Mesodermal cell (in vitro differentiated cells): ENCODE measurements at regions not wholly inside any gene's neighbourhood (a gene's known extent, or its start where the extent isn't known, plus 50 kb on each side); places are given as distances from the start of the nearest gene placed in this dataset.

Source experiments
- H3K27ac ChIP-seq: 2 replicates; pipeline ENCODE4 v1.7.0; 2013; ENCODE audit warnings: mild to moderate bottlenecking, low read depth, low read length, moderate library complexity; ENCODE audit not compliant: severe bottlenecking
- H3K36me3 ChIP-seq: 2 replicates; pipeline ENCODE4 v1.7.1; 2013; ENCODE audit warnings: mild to moderate bottlenecking, low read length, moderate library complexity; ENCODE audit not compliant: control insufficient read depth, insufficient read depth
- H3K4me1 ChIP-seq: one replicate; pipeline ENCODE4 v1.7.1; 2013; ENCODE audit warnings: mild to moderate bottlenecking, low read length; ENCODE audit not compliant: insufficient read depth, control insufficient read depth, poor library complexity, severe bottlenecking
- H3K4me3 ChIP-seq: 2 replicates; pipeline ENCODE4 v1.7.0; 2013; ENCODE audit warnings: low read length, control low read depth, mild to moderate bottlenecking; ENCODE audit not compliant: insufficient read depth, poor library complexity, severe bottlenecking; ENCODE audit errors: extremely low read depth
- H3K9me3 ChIP-seq: 2 replicates; pipeline ENCODE4 v1.7.1; 2013; ENCODE audit warnings: mild to moderate bottlenecking, low read length, moderate library complexity; ENCODE audit not compliant: control insufficient read depth
- WGBS, 2 experiments: methylation state at CpG; one replicate each; pipeline ENCODE4 v1.1.5; 2013; ENCODE audit warnings: missing lambda C conversion rate in 2 of 2; ENCODE audit not compliant: insufficient coverage in 2 of 2; 5-methylcytosine and 5-hydroxymethylcytosine counted together

DNA sequence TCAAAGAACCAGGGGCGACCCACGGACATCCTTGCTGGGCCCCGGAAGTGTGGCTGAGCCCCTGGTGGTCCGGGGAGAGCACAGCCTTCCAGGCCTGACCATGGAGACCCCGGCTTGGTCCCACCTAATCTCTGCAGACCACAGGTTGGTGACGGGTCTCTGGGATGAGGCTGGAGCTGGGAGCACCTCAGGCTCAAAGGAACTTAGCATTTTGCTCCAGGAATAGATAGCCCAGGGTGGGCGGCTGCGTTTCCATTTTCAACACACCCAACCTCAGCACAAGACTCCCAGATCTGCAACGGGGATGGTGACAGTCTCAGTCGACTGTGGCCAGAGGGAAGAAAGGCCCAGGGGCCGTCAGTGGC is 58.5 kb downstream of the FOXL3 start:
- Histone ChIP-seq H3K27ac (no peak overlapping the region), H3K4me1 (no peaks in the 10 kb centered on the region), H3K36me3 (no peaks in the 10 kb centered on the region), H3K4me3 (no peak overlapping the region), H3K9me3 (no peaks in the 10 kb centered on the region)
- 86 to 87% methylated on average over 9 to 10 of the region's 11 CpGs for WGBS, 2 experiments

DNA sequence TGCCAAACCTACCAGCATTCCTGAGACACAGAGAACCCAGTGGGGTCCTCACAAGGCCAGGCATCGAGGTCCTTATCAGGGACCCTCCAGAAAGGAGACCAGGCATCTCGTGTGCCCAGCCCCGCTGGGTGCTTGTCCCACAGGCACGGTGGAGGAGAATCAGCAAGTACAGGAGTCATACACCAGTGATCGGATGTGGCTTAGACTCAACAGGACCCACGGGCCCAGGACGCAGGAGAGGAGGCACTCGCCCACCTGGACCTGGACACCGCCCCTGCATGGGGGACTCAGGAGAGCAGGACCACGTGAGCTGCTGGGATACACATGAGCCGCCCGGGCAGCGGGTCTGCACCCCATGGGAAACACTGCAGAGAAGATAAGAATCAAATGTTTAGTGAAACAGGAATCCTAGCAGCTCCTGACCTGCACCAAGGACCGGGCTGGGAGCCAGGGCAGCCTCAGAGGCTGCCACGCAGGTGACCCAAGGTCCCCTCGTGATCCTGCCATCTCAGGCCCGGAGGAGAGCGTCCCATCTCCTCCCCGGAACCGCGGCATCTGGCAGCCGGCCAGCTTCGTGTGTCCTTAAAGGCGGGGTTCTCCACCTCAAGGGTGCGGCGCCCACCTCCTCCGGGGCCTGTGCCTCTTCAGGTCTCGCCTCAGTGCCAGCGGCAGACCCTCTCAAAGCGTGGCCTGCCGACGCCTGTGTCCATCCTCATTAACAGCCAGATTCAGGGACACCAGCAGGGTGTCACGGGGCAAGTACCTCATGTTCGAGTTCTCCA is 59.2 kb downstream of the FOXL3 start:
- 92 to 95% methylated on average over 34 of the region's 34 CpGs for WGBS, 2 experiments

DNA sequence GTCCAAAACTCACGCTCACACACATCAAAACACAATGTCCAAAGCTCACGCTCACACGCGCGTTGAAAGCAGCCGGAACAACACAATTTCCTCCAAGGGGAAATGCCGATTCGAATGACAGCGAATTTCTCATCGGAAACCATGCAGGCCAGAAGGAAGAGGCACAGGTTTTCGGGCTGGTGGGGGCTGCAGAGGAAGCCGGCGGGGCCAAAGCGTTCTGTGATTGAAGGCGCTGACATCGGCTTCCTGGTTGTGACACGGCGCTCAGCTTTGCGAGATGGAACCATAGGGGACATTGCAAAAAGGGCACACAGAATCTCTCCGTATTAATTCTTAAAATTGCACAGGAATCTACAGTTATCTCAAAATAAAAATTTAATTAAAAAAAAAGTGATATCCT is 61.3 kb downstream of the FOXL3 start:
- Histone ChIP-seq H3K4me3 (no peak overlapping the region), H3K4me1 (no peaks in the 10 kb centered on the region), H3K36me3 (no peaks in the 10 kb centered on the region), H3K27ac (no peak overlapping the region), H3K9me3 (no peaks in the 10 kb centered on the region)
- 96% methylated on average over 19 of the region's 20 CpGs for WGBS, 2 experiments

More for the DNA sequence above, 59.2 kb downstream of the FOXL3 start:
- H3K36me3 ChIP-seq, result no peaks in the 10 kb centered on the region
- no peak overlapping the region for H3K27ac ChIP-seq
- H3K9me3 ChIP-seq, result no peaks in the 10 kb centered on the region
- H3K4me1 ChIP-seq, result no peaks in the 10 kb centered on the region
- H3K4me3 ChIP-seq, result no peak overlapping the region

DNA sequence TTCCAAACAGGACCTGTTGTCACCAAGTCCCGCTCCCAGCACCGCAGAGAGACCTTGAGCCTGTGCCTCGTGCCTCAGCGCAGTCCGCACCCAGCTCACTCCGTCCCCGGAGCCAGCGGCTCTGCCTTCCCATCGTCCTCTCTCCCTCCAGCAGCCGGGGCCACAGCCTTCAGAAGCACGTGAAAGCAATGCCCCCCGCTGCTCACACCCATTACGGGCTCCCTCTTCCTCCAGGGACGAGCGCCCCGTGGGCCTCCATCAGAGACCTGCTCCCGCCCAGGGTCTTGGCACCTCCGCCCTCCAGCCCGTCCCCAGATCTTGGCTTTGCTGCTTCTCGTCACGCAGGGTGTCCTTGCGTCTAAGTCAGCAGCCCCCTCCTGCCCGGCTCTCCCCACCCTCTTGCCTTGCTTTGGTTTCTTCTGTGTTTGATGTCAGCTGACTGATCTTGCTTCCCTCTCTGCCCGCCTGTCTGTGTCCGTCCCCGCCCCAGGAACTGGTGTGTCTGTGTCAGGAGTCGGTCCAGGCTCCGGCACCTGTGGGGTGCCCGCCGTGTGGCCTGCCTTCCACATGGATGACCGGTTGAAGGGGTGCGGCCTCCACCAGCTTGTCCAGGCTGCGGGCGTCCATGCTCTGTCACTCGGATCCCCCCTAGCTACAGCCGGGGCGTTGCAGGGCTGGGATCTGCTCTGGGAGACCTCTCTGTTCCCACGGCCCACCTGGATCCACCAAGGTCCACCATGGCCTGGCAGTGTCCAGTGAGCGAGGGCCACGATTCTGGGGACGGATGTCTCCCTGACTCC is 61.9 kb downstream of the FOXL3 start:
- Histone ChIP-seq H3K36me3 (no peaks in the 10 kb centered on the region), H3K4me3 (no peak overlapping the region), H3K4me1 (no peaks in the 10 kb centered on the region), H3K27ac (no peak overlapping the region), H3K9me3 (no peaks in the 10 kb centered on the region)
- 81 to 89% methylated on average over 37 to 38 of the region's 41 CpGs for WGBS, 2 experiments

DNA sequence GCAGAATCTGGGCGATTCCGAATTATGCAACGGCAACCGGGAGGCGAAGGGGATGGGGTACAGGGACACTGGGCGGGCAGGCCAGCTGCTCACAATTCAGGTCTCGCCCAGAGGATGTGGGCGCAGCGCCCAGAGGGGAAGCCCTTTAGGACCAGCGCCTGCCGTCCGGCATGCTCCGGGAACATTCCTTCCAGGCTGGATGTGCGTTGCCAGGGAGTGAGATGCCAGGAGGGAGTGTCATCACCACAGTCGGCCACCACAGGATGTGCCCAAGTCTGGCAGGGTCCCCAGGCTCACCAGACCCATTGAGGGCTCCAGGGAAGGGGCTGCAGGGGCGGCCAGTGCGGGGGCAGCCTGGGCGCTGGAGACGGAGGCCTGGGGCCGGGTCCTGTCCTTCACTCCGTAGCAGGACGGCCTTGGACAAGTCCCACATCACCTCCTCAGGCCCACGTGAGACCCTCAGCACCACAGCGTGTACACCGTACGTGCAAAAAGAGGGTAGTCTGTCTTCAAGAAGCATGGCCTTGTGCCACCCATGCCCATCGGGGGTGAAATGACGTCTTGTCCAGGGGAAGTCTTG is 63.9 kb downstream of the FOXL3 start:
- Histone ChIP-seq H3K9me3 (peaks cover 4% of the 10 kb centered on the region), H3K4me1 (no peaks in the 10 kb centered on the region), H3K4me3 (no peak overlapping the region), H3K36me3 (no peaks in the 10 kb centered on the region), H3K27ac (no peak overlapping the region)
- 94 to 95% methylated on average over 21 to 28 of the region's 28 CpGs for WGBS, 2 experiments

DNA sequence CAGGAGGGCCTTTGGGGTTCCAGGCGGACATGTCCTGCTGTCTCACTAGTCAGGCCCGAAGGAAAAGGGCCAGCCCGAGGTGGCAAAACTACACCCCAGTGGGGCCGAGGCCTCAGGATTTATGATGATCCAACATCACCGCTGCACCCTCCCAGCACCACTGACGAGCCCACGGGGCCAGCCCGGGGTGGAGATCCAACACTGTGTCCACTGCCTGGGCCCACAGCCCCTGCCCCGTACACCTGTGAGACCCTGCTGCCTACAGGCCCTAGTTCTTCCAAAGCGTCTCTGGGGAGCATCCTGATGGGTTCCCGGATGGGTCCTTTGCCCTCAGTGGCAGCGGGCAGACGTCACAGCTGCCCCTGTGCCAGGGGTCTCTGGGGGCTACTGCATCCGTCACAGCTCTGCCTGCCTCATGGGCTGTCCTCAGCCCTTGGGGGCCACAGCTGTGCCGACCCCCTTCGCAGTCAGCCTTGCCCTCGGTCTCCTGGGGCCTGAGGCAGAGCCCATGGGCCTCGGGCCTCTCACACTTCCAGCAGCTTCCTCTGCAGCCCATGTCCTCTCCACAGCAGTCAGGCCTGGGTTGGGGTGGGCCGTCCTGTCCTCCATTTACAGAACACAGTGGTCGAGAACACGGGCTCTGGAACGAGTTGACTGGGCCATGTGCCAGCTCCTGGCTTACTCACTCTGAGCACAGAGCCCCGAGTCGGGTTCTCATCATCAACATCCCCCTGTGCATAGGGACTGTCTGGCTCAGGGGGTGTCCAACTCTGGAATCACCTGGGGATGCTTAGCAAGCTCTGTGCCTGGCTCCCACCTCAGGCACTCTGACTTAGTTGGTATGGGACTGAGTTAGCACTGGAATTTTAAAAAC is 64.9 kb downstream of the FOXL3 start:
- no peaks in the 10 kb centered on the region for H3K4me1 ChIP-seq
- WGBS, 2 experiments, result 90 to 92% methylated on average over 24 of the region's 24 CpGs
- no peak overlapping the region for H3K4me3 ChIP-seq
- H3K36me3 ChIP-seq, result no peaks in the 10 kb centered on the region
- no peak overlapping the region for H3K27ac ChIP-seq
- peaks cover 6% of the 10 kb centered on the region for H3K9me3 ChIP-seq

DNA sequence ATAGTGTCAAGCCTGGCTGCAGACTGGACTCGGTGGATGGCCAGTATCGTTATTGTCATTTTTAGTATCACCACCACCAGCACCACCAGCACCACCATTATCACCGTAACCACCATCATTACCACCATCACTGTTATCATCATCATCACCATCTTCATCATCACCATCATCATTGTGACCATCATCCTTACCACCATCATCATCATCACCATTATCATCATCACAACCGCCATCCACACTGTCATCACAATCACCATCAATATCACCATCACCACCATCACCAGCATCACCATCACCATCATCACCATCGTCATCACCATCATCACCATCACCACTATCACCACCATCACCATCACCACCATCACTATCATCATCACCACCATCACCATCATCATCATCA is 65.6 kb downstream of the FOXL3 start:
- H3K9me3 ChIP-seq, result peaks cover 6% of the 10 kb centered on the region
- H3K27ac ChIP-seq, result no peak overlapping the region
- H3K4me1 ChIP-seq, result no peaks in the 10 kb centered on the region
- WGBS, 2 experiments, result 81 to 89% methylated on average over 4 of the region's 5 CpGs
- no peaks in the 10 kb centered on the region for H3K36me3 ChIP-seq
- no peak overlapping the region for H3K4me3 ChIP-seq

DNA sequence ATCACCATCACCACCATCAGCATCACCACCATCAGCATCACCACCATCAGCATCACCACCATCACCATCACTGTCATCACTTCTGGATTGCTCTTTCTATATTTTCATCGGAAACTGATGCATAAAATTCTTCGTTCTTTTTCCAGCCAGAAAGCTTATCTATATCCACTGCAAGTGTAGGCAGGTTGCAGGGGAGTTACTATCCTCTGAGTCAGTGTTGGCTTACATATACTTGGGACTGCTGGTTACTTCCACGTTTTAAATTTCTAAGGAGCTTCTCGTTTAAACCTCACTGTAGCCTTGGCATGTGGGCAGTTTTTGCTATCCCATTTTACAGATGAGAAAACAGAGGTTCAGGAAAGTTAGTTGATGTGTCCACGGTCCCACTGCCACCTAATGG is 66.1 kb downstream of the FOXL3 start:
- WGBS, 2 experiments, result 91 to 96% methylated on average over 5 of the region's 5 CpGs
- H3K36me3 ChIP-seq, result no peaks in the 10 kb centered on the region
- H3K27ac ChIP-seq, result no peak overlapping the region
- no peak overlapping the region for H3K4me3 ChIP-seq
- peaks cover 6% of the 10 kb centered on the region for H3K9me3 ChIP-seq
- H3K4me1 ChIP-seq, result no peaks in the 10 kb centered on the region

DNA sequence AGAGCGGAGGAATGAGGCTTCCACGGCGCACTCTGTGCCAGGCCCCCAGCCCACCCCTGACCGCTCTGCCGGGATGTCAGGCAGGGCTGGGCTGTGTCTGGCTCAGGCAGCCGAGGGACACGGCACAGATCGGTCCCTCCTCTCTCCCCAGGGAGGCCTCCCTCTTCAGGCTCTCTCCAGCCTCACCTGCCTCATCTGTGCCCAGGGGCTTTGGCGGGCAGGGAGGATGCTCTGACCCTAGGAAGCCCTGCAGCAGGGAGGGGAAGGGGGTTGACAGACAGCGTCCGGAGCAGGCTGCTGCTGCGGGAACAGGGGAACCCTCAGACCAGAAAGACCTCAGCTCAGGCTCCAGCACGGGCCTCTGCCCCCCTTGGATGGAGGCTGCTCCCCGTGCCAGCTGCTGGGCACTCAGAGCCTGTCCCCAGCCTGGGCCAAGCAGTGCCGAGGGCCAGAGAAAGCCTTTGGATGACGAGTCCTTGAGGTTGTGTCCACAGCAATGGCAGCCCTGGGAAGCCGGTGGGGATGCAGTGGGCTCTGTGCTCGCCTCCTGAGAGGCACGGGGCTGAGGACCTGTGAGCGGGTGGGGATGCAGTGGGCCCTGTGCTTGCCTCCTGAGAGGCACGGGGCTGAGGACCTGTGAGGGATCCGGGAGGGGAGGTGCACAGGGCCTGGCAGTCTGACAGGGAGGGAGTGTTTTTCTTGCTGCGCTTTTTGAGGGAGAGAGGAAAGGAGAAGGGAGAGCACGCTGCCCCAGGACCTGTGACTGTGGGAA is 66.9 kb downstream of the FOXL3 start:
- Histone ChIP-seq H3K4me1 (no peaks in the 10 kb centered on the region), H3K36me3 (no peaks in the 10 kb centered on the region), H3K4me3 (no peak overlapping the region), H3K27ac (no peak overlapping the region), H3K9me3 (peaks cover 6% of the 10 kb centered on the region)
- 80 to 82% methylated on average over 17 to 21 of the region's 24 CpGs for WGBS, 2 experiments
